NT2/D1 (cell line): ENCODE measurements at regions not wholly inside any gene's neighbourhood (a gene's known extent, or its start where the extent isn't known, plus 50 kb on each side); places are given as distances from the start of the nearest gene placed in this dataset.

Experiments used
- DNase-seq: peaks from one replicate; pipeline ENCODE4 v3.0.0-alpha.2; 2011; ENCODE audit warnings: low read depth, low spot score
- H3K27me3 ChIP-seq: 2 replicates; pipeline ENCODE4 v1.6.0; 2011; ENCODE audit warnings: mild to moderate bottlenecking; ENCODE audit not compliant: insufficient read length, insufficient read depth
- H3K36me3 ChIP-seq: 2 replicates; pipeline ENCODE4 v1.6.1; 2011; ENCODE audit warnings: mild to moderate bottlenecking, low read length, mixed read lengths; ENCODE audit not compliant: insufficient read depth, insufficient read length
- H3K4me1 ChIP-seq: 2 replicates; pipeline ENCODE4 v1.5.1; 2011; ENCODE audit not compliant: insufficient read depth, insufficient read length
- H3K4me3 ChIP-seq: 2 replicates; pipeline ENCODE4 v1.5.1; 2011; ENCODE audit warnings: low read depth; ENCODE audit not compliant: insufficient read length
- H3K9ac ChIP-seq: 2 replicates; pipeline ENCODE4 v1.6.0; 2011; ENCODE audit warnings: low read depth; ENCODE audit not compliant: insufficient read length
- H3K9me3 ChIP-seq: 2 replicates; pipeline ENCODE4 v1.5.1; 2011; ENCODE audit warnings: mild to moderate bottlenecking, low read length; ENCODE audit not compliant: insufficient read depth
- SUZ12 ChIP-seq: IDR thresholded peaks from 2 replicates; pipeline ENCODE4 v1.6.1; 2011; ENCODE audit not compliant: insufficient read length, insufficient read depth; ENCODE audit errors: extremely low read depth
- YY1 ChIP-seq: IDR thresholded peaks from 2 replicates; pipeline ENCODE4 v1.6.1; 2011; ENCODE audit not compliant: insufficient read length, insufficient read depth
- ZNF274 ChIP-seq: IDR thresholded peaks from 2 replicates; pipeline ENCODE4 v1.6.1; 2011; ENCODE audit warnings: mild to moderate bottlenecking, low read depth, low read length

- no peaks in the 10 kb centered on the region for H3K27me3 ChIP-seq
- no peak for TF ChIP-seq YY1
- no peak for TF ChIP-seq SUZ12
- TF ChIP-seq ZNF274: no peak
- DNase-seq: no peak
Observed at GRCh38 chrX:30992381-30992904, 79.4 kb downstream of the FTHL17 start.

GRCh38 chrX:30990361-30990760 is 81.5 kb downstream of the FTHL17 start:
- TF ChIP-seq SUZ12 (no peak), YY1 (no peak), ZNF274 (no peak)
- no peaks in the 10 kb centered on the region for H3K9me3 ChIP-seq
- no peaks in the 10 kb centered on the region for H3K27me3 ChIP-seq
- H3K9ac ChIP-seq: no peak overlapping the region
- H3K4me1 ChIP-seq: no peaks in the 10 kb centered on the region
- DNase-seq: no peak
- H3K36me3 ChIP-seq: no peaks in the 10 kb centered on the region
- H3K4me3 ChIP-seq: no peak overlapping the region

More at GRCh38 chrX:30992381-30992904, 79.4 kb downstream of the FTHL17 start:
- Histone ChIP-seq H3K9ac (no peak overlapping the region), H3K4me3 (no peak overlapping the region), H3K36me3 (no peaks in the 10 kb centered on the region), H3K9me3 (no peaks in the 10 kb centered on the region), H3K4me1 (no peaks in the 10 kb centered on the region)

- Histone ChIP-seq H3K9ac (no peak overlapping the region), H3K4me1 (no peaks in the 10 kb centered on the region), H3K36me3 (no peaks in the 10 kb centered on the region), H3K27me3 (no peaks in the 10 kb centered on the region), H3K4me3 (no peak overlapping the region), H3K9me3 (no peaks in the 10 kb centered on the region)
- TF ChIP-seq YY1 (no peak), ZNF274 (no peak), SUZ12 (no peak)
- DNase-seq: no peak
Observed at GRCh38 chrX:30982467-30982866, 89.4 kb downstream of the FTHL17 start.

GRCh38 chrX:30981968-30982367 is 89.9 kb downstream of the FTHL17 start:
- H3K27me3 ChIP-seq: no peaks in the 10 kb centered on the region
- no peaks in the 10 kb centered on the region for H3K4me1 ChIP-seq
- DNase-seq: no peak
- H3K36me3 ChIP-seq: no peaks in the 10 kb centered on the region
- H3K9me3 ChIP-seq: no peaks in the 10 kb centered on the region
- TF ChIP-seq SUZ12: no peak
- TF ChIP-seq ZNF274: no peak
- no peak for TF ChIP-seq YY1
- no peak overlapping the region for H3K9ac ChIP-seq
- H3K4me3 ChIP-seq: no peak overlapping the region

GRCh38 chrX:30979271-30979670 is 90.2 kb upstream of the TAB3 start:
- H3K9ac ChIP-seq: no peak overlapping the region
- H3K36me3 ChIP-seq: no peaks in the 10 kb centered on the region
- no peaks in the 10 kb centered on the region for H3K9me3 ChIP-seq
- H3K4me3 ChIP-seq: no peak overlapping the region
- H3K27me3 ChIP-seq: no peaks in the 10 kb centered on the region
- DNase-seq: no peak
- H3K4me1 ChIP-seq: no peaks in the 10 kb centered on the region
- TF ChIP-seq ZNF274: no peak
- no peak for TF ChIP-seq SUZ12
- TF ChIP-seq YY1: no peak

- TF ChIP-seq SUZ12 (no peak), YY1 (no peak), ZNF274 (no peak)
- Histone ChIP-seq H3K4me3 (no peak overlapping the region), H3K4me1 (no peaks in the 10 kb centered on the region), H3K27me3 (no peaks in the 10 kb centered on the region), H3K36me3 (no peaks in the 10 kb centered on the region), H3K9me3 (no peaks in the 10 kb centered on the region), H3K9ac (no peak overlapping the region)
- DNase-seq: no peak
Observed at GRCh38 chrX:30975467-30975866, 86.4 kb upstream of the TAB3 start.

- no peak for DNase-seq
- Histone ChIP-seq H3K4me1 (no peaks in the 10 kb centered on the region), H3K36me3 (no peaks in the 10 kb centered on the region), H3K9me3 (no peaks in the 10 kb centered on the region), H3K4me3 (no peak overlapping the region), H3K9ac (no peak overlapping the region), H3K27me3 (no peaks in the 10 kb centered on the region)
- TF ChIP-seq SUZ12 (no peak), YY1 (no peak), ZNF274 (no peak)
Observed at GRCh38 chrX:30973784-30974427, 84.9 kb upstream of the TAB3 start.
